ENCODE measurements at regions not wholly inside any gene's neighbourhood (a gene's known extent, or its start where the extent isn't known, plus 50 kb on each side); places are given as distances from the start of the nearest gene placed in this dataset.

GRCh38 chr2:143873886-143874285, 646.0 kb downstream of the ZEB2 start:
- no peak overlapping the region for H4K91ac ChIP-seq (ENCODE audit: insufficient read length, low read depth, low read length)
- WGBS (ENCODE audit: extremely low coverage, insufficient read length, low lambda C conversion rate): no CpG with 5 or more reads among the region's 3 CpGs
- H3K27ac Mint-ChIP-seq: no peak overlapping the region

More at GRCh38 chr2:143873886-143874285, 646.0 kb downstream of the ZEB2 start:
- H4K8ac ChIP-seq (replicated peaks; ENCODE audit: insufficient read length, low read depth, low read length): no peak overlapping the region
- H2AK5ac ChIP-seq (ENCODE audit: insufficient read length, low read length): no peak overlapping the region
- H2BK5ac ChIP-seq (ENCODE audit: insufficient read length, low read length): no peak overlapping the region
- no peaks in the 10 kb centered on the region for H3K27me3 ChIP-seq (ENCODE audit: insufficient read depth, low read length)
- no peak overlapping the region for H3K27ac ChIP-seq (ENCODE audit: insufficient read length, low read depth, low read length)
- H4K5ac ChIP-seq (ENCODE audit: insufficient read length, low read depth, low read length): no peak overlapping the region
- no peak overlapping the region for H3K23ac ChIP-seq (ENCODE audit: insufficient read length, low read depth, low read length)
- H3K9me3 Mint-ChIP-seq: peaks cover 24% of the 10 kb centered on the region in 2 experiments
- no peak overlapping the region for H3K18ac ChIP-seq (ENCODE audit: insufficient read length, low read depth, low read length)
- TF ChIP-seq, protein P1, sequence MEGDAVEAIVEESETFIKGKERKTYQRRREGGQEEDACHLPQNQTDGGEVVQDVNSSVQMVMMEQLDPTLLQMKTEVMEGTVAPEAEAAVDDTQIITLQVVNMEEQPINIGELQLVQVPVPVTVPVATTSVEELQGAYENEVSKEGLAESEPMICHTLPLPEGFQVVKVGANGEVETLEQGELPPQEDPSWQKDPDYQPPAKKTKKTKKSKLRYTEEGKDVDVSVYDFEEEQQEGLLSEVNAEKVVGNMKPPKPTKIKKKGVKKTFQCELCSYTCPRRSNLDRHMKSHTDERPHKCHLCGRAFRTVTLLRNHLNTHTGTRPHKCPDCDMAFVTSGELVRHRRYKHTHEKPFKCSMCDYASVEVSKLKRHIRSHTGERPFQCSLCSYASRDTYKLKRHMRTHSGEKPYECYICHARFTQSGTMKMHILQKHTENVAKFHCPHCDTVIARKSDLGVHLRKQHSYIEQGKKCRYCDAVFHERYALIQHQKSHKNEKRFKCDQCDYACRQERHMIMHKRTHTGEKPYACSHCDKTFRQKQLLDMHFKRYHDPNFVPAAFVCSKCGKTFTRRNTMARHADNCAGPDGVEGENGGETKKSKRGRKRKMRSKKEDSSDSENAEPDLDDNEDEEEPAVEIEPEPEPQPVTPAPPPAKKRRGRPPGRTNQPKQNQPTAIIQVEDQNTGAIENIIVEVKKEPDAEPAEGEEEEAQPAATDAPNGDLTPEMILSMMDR (conservative IDR thresholded peaks at IDR 0.05): no peak
- H3T11ph ChIP-seq (ENCODE audit: low read length): no peak overlapping the region
- H3K4me1 ChIP-seq (ENCODE audit: insufficient read depth, low read length): no peaks in the 10 kb centered on the region; the same call in 1 of the 2 replicates
- H3K4me1 Mint-ChIP-seq: peaks cover 27 to 30% of the 10 kb centered on the region in 2 experiments
- H3K36me3 Mint-ChIP-seq (ENCODE audit: insufficient read depth in 1 of 3, low read depth in 3 of 3): peaks cover 17 to 35% (median 19%) of the 10 kb centered on the region in 3 experiments
- H3K79me2 ChIP-seq (ENCODE audit: insufficient read depth, low read length): no peaks in the 10 kb centered on the region
- H2BK15ac ChIP-seq (ENCODE audit: low read depth, low read length): no peak overlapping the region
- no peak overlapping the region for H3K4me3 Mint-ChIP-seq
- DNase-seq: no peak
- no peak overlapping the region for H3K14ac ChIP-seq (ENCODE audit: insufficient read depth, low read length)
- no peak overlapping the region for H2BK20ac ChIP-seq (ENCODE audit: low read depth, low read length, poor library complexity, severe bottlenecking)
- no peak overlapping the region for H3K9ac ChIP-seq (ENCODE audit: extremely low read depth, insufficient read length, low read length)
- H3K4ac ChIP-seq (ENCODE audit: low read depth, low read length): no peak overlapping the region
- H3K9me3 ChIP-seq (ENCODE audit: control insufficient read depth, low read depth, low read length): peaks cover 10% of the 10 kb centered on the region
- no peak overlapping the region for H3K56ac ChIP-seq (ENCODE audit: insufficient read length, low read depth, low read length)
- no peaks in the 10 kb centered on the region for H3K79me1 ChIP-seq (ENCODE audit: insufficient read depth, low read depth, low read length, poor library complexity, severe bottlenecking)
- H3K27me3 Mint-ChIP-seq (ENCODE audit: low read depth): peaks cover 3% of the 10 kb centered on the region
- H2AFZ ChIP-seq (ENCODE audit: low read length): no peak overlapping the region
- H2BK120ac ChIP-seq (ENCODE audit: low read depth, low read length, poor library complexity, severe bottlenecking): no peak overlapping the region
- no peak overlapping the region for H3K4me2 ChIP-seq (ENCODE audit: insufficient read depth, insufficient read length, low read length)
- no peaks in the 10 kb centered on the region for H3K23me2 ChIP-seq (ENCODE audit: insufficient read length, low read depth, low read length, poor library complexity, severe bottlenecking)
- H4K20me1 ChIP-seq (ENCODE audit: control insufficient read depth, insufficient read depth, insufficient read length): no peaks in the 10 kb centered on the region
- H2BK12ac ChIP-seq (ENCODE audit: insufficient read length, low read depth, low read length): no peak overlapping the region

Measured in H9 (cell line).